H4 (cell line): ENCODE measurements at regions not wholly inside any gene's neighbourhood (a gene's known extent, or its start where the extent isn't known, plus 50 kb on each side); places are given as distances from the start of the nearest gene placed in this dataset.

Experiments used
- DNase-seq: peaks from one replicate; pipeline ENCODE4 v3.0.0-alpha.2; 2015; ENCODE audit warnings: low spot score

DNA sequence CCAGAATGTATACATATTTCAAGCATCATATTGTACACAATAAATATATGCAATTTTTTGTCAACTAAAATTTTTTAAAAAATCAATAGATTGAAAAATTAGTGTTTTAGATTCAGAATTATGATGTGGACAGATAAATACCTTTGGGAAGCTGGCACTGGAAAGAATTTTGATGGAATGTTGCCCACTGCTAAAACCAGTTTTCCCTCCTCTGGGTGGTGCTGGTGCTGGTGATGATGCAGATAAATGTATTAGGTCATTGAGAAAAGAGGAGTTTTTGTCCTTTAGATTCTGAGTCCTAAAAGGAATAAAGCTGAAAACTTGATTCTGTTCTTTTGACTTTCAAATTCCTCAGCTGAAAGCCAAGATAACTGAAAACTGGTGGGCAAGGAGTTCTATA, 56.0 kb upstream of the SUCLG2 start:
- DNase-seq: no peak

DNA sequence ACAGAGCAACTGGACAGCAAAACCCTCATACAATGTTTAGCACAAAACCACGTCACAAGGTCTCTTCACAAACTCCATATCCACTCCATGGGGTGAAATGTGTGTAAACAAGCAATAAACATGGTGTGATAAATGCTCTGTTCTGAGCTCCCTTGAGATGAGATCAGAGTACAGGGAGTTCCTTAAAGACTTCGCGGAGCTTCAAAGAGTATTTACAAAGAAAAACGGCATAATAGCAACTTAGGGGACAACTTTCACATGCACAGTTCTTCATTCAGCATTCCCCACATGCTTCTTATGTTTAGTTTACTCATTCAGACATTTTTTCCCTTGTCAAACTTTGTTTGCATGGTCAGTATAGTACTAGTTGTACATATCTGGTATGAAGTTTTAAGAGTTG, 52.5 kb upstream of the SUCLG2 start:
- no peak for DNase-seq

DNA sequence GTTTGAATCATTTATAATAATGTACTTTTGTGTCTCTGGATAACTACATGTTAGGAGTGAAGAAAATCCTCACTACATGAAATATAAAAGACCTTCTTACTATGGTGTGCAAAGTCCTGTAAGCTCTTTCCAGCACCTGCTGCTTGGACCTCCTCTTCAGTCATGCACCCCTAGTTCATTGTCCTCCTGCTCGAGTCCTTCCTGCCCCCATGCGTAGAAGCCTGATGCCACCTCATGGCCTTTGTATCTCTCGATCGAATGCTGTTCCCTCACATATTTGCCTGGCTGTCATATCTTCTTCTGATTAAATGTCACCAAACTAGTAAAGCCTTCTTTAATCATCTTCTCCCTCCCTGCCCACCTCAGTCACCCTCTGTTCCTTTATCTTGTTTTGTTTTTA, 49.9 kb upstream of the SUCLG2 start:
- DNase-seq: no peak
